GM12878 (cell line): ENCODE measurements at regions not wholly inside any gene's neighbourhood (a gene's known extent, or its start where the extent isn't known, plus 50 kb on each side); places are given as distances from the start of the nearest gene placed in this dataset.

Experiments used
- ATAC-seq: fragments of 200-7000 bp; cut with Tn5 transposase; 3 replicates; pipeline ENCODE4 v1.9.1; 2020; ENCODE audit warnings: mild to moderate bottlenecking, moderate library complexity
- BruUV-seq: library from RNA; stranded (reverse); fragments of 400-500 nt; replicated peaks from 2 replicates; lab custom pipeline; 2021; lab: Mats Ljungman, UMichigan
- CTCF ChIA-PET: fragments of 300-600 bp; sonication (Branson Sonifier 250); formaldehyde crosslinking; extraction: SDS; loops from one replicate; lab custom pipeline; 2021; ENCODE audit warnings: inconsistent platforms; lab: Yijun Ruan, JAX
- POLR2A ChIA-PET: fragments of 350-600 bp; formaldehyde crosslinking; extraction: SDS; loops from one replicate; lab custom pipeline; 2021; ENCODE audit warnings: inconsistent platforms; lab: Charles Lee
- RAD21 ChIA-PET: fragments of 300-600 bp; sonication (Branson Sonifier 250); formaldehyde crosslinking; loops from one replicate; lab custom pipeline; 2023; ENCODE audit warnings: antibody characterized with exemption; ENCODE audit not compliant: unreplicated experiment; lab: Charles Lee
- SMC1A ChIA-PET: fragments of 300-600 bp; sonication (Branson Sonifier 250); formaldehyde crosslinking; loops from one replicate; lab custom pipeline; 2023; ENCODE audit not compliant: unreplicated experiment, uncharacterized antibody; lab: Charles Lee
- DNase-seq: peaks from one replicate; pipeline ENCODE4 v3.0.0-alpha.2; 2011; ENCODE audit warnings: low read depth, low spot score
- FAIRE-seq: peaks from 3 replicates; lab custom pipeline; 2011; peaks lifted over from hg19 to GRCh38; lab: Jason Lieb, UNC
- H2AFZ ChIP-seq: 2 replicates; pipeline ENCODE4 v1.6.0; 2011; ENCODE audit warnings: low read depth, low read length, control low read depth; ENCODE audit not compliant: control insufficient read depth
- H3K27ac ChIP-seq: 2 replicates; pipeline ENCODE4 v1.5.1; 2011; ENCODE audit warnings: control low read depth; ENCODE audit not compliant: control insufficient read depth, insufficient read depth
- H3K27me3 ChIP-seq, 2 experiments: replicated peaks in 1 of 2; 2 replicates each; pipeline versions ENCODE4 v1.6.0 to v1.6.1; 2011; ENCODE audit warnings: low read length in 1 of 2; ENCODE audit not compliant: control insufficient read depth in 2 of 2, insufficient read depth in 2 of 2
- H3K36me3 ChIP-seq, 2 experiments: 2 replicates each; pipeline ENCODE4 v1.5.1; 2011; ENCODE audit warnings: low read length in 1 of 2; ENCODE audit not compliant: control insufficient read depth in 2 of 2, insufficient read depth in 2 of 2
- H3K4me1 ChIP-seq: 2 replicates; pipeline ENCODE4 v1.6.1; 2011; ENCODE audit warnings: mild to moderate bottlenecking, low read length, moderate library complexity, mixed read lengths; ENCODE audit not compliant: control insufficient read depth, insufficient read depth
- H3K4me2 ChIP-seq: 2 replicates; pipeline ENCODE4 v1.6.0; 2011; ENCODE audit warnings: control low read depth; ENCODE audit not compliant: control insufficient read depth, insufficient read depth
- H3K4me3 ChIP-seq: fragments of 200-600 bp; sonication (generic); 2 replicates; pipeline ENCODE4 v1.5.1; 2016
- H3K79me2 ChIP-seq: 2 replicates; pipeline ENCODE4 v1.6.0; 2011; ENCODE audit warnings: low read length; ENCODE audit not compliant: control insufficient read depth, insufficient read depth
- H3K9ac ChIP-seq: 2 replicates; pipeline ENCODE4 v1.8.0; 2011; ENCODE audit warnings: low read length, control low read depth, mixed read lengths; ENCODE audit not compliant: control insufficient read depth, insufficient read depth
- H3K9me3 ChIP-seq: replicated peaks from 3 replicates; pipeline ENCODE4 v1.5.1; 2011; ENCODE audit warnings: mild to moderate bottlenecking, low read length; ENCODE audit not compliant: control insufficient read depth, insufficient read depth
- H4K20me1 ChIP-seq: 2 replicates; pipeline ENCODE4 v1.6.0; 2011; ENCODE audit not compliant: control insufficient read depth, insufficient read depth
- BRCA1 ChIP-seq: IDR thresholded peaks from 2 replicates; pipeline ENCODE4 v1.6.1; 2011; ENCODE audit warnings: low read depth, low read length, improper control_type of control experiment
- MAX ChIP-seq: IDR thresholded peaks from 2 replicates; pipeline ENCODE4 v1.6.1; 2012; ENCODE audit warnings: low read depth, low read length, improper control_type of control experiment
- NFYB ChIP-seq: IDR thresholded peaks from 2 replicates; pipeline ENCODE4 v1.6.1; 2011; ENCODE audit warnings: low read depth, mild to moderate bottlenecking, low read length, improper control_type of control experiment, moderate library complexity; ENCODE audit not compliant: insufficient read depth
- RELB ChIP-seq: fragments of 450-650 bp; IDR thresholded peaks from 2 replicates; pipeline ENCODE4 v1.6.1; 2017; ENCODE audit warnings: low read depth, mild to moderate bottlenecking, moderate library complexity
- SPI1 ChIP-seq: IDR thresholded peaks from 2 replicates; pipeline ENCODE4 v1.6.1; 2011; ENCODE audit warnings: low read depth, mild to moderate bottlenecking, low read length, moderate library complexity, borderline replicate concordance; ENCODE audit not compliant: insufficient read depth
- TBL1XR1 ChIP-seq: IDR thresholded peaks from 2 replicates; pipeline ENCODE4 v1.6.1; 2012; ENCODE audit warnings: low read depth, low read length, improper control_type of control experiment
- ZZZ3 ChIP-seq: IDR thresholded peaks from 2 replicates; pipeline ENCODE4 v1.6.1; 2011; ENCODE audit warnings: low read depth; ENCODE audit not compliant: control insufficient read depth, insufficient read length
- WGBS: methylation state at CpG from one replicate; pipeline ENCODE4 v1.1.6; 2016; ENCODE audit warnings: low lambda C conversion rate; ENCODE audit not compliant: insufficient replicate concordance, insufficient coverage; ENCODE audit errors: missing lambda C conversion rate; 5-methylcytosine and 5-hydroxymethylcytosine counted together
- in situ Hi-C: fragments of 300-500 bp; cut with MboI; formaldehyde crosslinking; loops from 9 replicates; pipeline ENCODE4 v1.14.3; 2018; ENCODE audit warnings: mixed read lengths
- intact Hi-C: fragments of 100-400 bp; cut with micrococcal nuclease; formaldehyde crosslinking; loops from one replicate; pipeline ENCODE4 v1.14.2; 2022; ENCODE audit not compliant: unreplicated experiment

DNA sequence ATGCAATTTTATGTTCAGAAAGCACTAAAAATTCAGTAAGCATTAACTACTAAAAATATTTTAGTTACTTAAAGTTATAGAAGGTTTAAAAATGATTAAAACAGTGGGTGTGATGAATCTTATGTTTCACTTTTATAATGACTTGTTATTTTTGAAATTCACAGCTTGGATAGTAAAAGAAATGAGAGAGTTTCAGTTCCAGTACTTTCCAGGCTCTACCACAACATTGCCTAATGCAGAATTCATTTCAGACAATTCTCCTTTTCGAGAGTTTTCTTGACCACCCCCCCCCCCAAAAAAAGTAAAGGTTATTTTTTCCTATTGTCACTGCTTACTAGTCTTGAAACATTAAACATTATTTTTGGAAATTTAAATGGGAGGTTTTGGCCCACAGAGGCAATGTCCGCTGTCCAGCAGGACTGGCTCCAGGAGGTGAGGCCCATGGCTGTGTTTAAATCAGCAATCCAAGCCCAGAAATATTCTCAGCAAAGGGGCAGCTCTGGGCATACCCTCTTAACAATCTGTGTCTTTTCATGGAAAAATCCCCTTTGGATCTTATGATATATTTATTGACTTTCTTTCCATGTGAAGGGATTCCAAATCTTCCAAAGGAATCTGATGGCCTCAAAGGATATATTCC, 519.9 kb downstream of the MAFB start:
- SMC1A ChIA-PET = interaction anchor here (1.2 kb wide), 1 partner anchor 9 kb away, joined by 4 read pairs; no protein-coding TSS in a partner anchor
- no peaks in the 10 kb centered on the region for H3K79me2 ChIP-seq

More for the DNA sequence above, 519.9 kb downstream of the MAFB start:
- ATAC-seq (no peak), FAIRE-seq (no peak), DNase-seq (no peak)
- intact Hi-C loops (no loop called here), in situ Hi-C loops (no loop called here)
- Histone ChIP-seq H3K27ac (no peak overlapping the region), H3K9me3 (no peaks in the 10 kb centered on the region), H3K4me1 (no peaks in the 10 kb centered on the region), H3K4me3 (no peak overlapping the region), H3K36me3 (no peaks in the 10 kb centered on the region), H3K4me2 (no peak overlapping the region), H3K27me3 (no peaks in the 10 kb centered on the region; a peak in 1 of 4 replicates), H3K9ac (no peak overlapping the region), H4K20me1 (no peaks in the 10 kb centered on the region), H2AFZ (no peak overlapping the region)
- CTCF ChIA-PET = interaction anchor here (0.7 to 3.1 kb wide), 2 partner anchors 10 to 42 kb away, joined by 3 to 12 read pairs; no protein-coding TSS in a partner anchor
- POLR2A ChIA-PET = no interaction called here
- RAD21 ChIA-PET = no interaction called here
- TF ChIP-seq SPI1 (no peak), NFYB (no peak), BRCA1 (no peak), RELB (no peak), ZZZ3 (no peak), TBL1XR1 (no peak), MAX (no peak)
- no TSS peak for BruUV-seq
- WGBS = 0% methylated on average over 2 of the region's 2 CpGs
